Caco-2 (cell line): ENCODE measurements at regions not wholly inside any gene's neighbourhood (a gene's known extent, or its start where the extent isn't known, plus 50 kb on each side); places are given as distances from the start of the nearest gene placed in this dataset.
"Not testable (repeated sequence)": the region's sequence is repeated elsewhere in the genome, so short reads cannot be mapped to it uniquely, and the experiment has no call there.

Experiments
- BruUV-seq: library from RNA; stranded (reverse); fragments of 400-500 nt; replicated peaks from 2 replicates; lab custom pipeline; 2021; lab: Mats Ljungman, UMichigan
- CTCF ChIA-PET: fragments of 300-600 bp; sonication (Branson Sonifier 250); formaldehyde crosslinking; loops from one replicate; lab custom pipeline; 2022; ENCODE audit warnings: antibody characterized with exemption; lab: Charles Lee
- POLR2A ChIA-PET: fragments of 300-600 bp; sonication (Branson Sonifier 250); formaldehyde crosslinking; loops from one replicate; lab custom pipeline; 2022; ENCODE audit warnings: antibody characterized with exemption; lab: Charles Lee
- DNase-seq, 2 experiments: peaks; one replicate each; pipeline versions ENCODE4 v3.0.0 to v3.0.0-alpha.2; 2020 to 2022
- H3K27me3 ChIP-seq: replicated peaks from 2 replicates; pipeline ENCODE4 v1.6.0; 2011; ENCODE audit warnings: low read length; ENCODE audit not compliant: control insufficient read depth, insufficient read depth
- H3K36me3 ChIP-seq: 2 replicates; pipeline ENCODE4 v1.5.1; 2011; ENCODE audit warnings: low read length; ENCODE audit not compliant: control insufficient read depth, insufficient read depth
- H3K4me1 ChIP-seq: fragments of 250-450 bp; sonication (Bioruptor Pico); 2 replicates; pipeline ENCODE4 v1.5.1; 2020; ENCODE audit warnings: mild to moderate bottlenecking
- H3K4me3 ChIP-seq: 2 replicates; pipeline ENCODE4 v1.5.1; 2011; ENCODE audit warnings: low read depth, mild to moderate bottlenecking, control low read depth, low read length
- H3K9me3 ChIP-seq: fragments of 250-450 bp; sonication (Bioruptor Pico); 2 replicates; pipeline ENCODE4 v1.5.1; 2020; ENCODE audit warnings: mild to moderate bottlenecking, moderate library complexity
- H3K27ac Mint-ChIP-seq: one replicate; pipeline ENCODE4 v1.8.0; 2022; ENCODE audit warnings: mixed read lengths; ENCODE audit not compliant: unreplicated experiment
- H3K27me3 Mint-ChIP-seq: one replicate; pipeline ENCODE4 v1.8.0; 2022; ENCODE audit warnings: mixed read lengths; ENCODE audit not compliant: insufficient read depth, unreplicated experiment
- H3K36me3 Mint-ChIP-seq: one replicate; pipeline ENCODE4 v1.8.0; 2022; ENCODE audit warnings: mild to moderate bottlenecking, mixed read lengths; ENCODE audit not compliant: insufficient read depth, unreplicated experiment
- H3K4me1 Mint-ChIP-seq: one replicate; pipeline ENCODE4 v1.8.0; 2022; ENCODE audit warnings: low read depth, mixed read lengths; ENCODE audit not compliant: unreplicated experiment
- H3K4me3 Mint-ChIP-seq: one replicate; pipeline ENCODE4 v1.8.0; 2022; ENCODE audit warnings: mild to moderate bottlenecking, moderate library complexity, mixed read lengths; ENCODE audit not compliant: unreplicated experiment
- H3K9me3 Mint-ChIP-seq: one replicate; pipeline ENCODE4 v1.8.0; 2022; ENCODE audit warnings: mixed read lengths; ENCODE audit not compliant: unreplicated experiment
- intact Hi-C: fragments of 100-400 bp; cut with micrococcal nuclease; formaldehyde crosslinking; loops from one replicate; pipeline ENCODE4 v1.10.0; 2022; ENCODE audit not compliant: unreplicated experiment

DNA sequence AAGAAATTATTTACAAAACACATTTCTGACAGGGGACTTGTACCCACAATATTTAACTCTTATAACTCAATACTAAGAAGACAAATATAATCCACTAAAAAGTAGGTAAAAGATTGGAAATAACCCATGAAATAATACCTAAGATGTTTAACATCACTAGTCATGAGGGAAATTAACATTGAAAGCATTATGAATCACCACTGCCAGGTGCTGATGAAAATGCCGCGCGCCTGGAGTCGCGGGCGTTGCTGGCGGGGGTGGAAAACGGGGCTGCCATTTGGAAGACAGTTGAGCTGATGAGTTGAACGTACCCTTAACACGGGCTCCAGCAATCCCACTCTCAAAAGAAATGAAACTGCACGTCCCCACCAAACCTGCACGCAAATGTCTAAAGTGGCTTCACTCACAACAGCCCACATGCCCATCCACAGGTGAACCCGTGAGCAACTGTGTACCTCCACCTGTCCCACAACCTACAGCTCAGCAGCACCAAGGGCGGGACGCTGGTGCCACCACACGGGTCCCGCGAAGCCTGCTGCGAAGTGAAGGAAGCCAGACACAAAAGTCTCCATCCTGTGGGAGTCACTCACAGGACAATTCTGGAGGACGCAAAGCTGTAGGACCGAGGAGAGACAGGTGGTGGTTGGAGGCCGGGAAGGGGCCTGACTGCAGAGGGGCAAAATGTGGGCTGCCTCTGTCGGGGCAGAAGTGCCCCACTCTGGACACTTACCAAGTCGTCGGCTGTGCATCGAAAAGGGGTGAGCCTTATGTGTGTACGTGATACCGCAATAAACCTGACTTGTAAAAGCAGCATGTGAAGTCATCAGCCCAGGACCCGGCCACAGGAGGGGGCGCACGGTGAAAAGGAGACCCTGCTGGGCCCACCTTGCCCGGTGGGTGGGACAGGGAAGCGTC, 199.5 kb upstream of the ZNF469 start:
- H3K36me3 ChIP-seq, CTCF ChIA-PET, H3K36me3 Mint-ChIP-seq, H3K4me1 ChIP-seq, DNase-seq, intact Hi-C loops, H3K27ac Mint-ChIP-seq, H3K27me3 ChIP-seq, H3K4me1 Mint-ChIP-seq, H3K9me3 Mint-ChIP-seq, BruUV-seq, H3K27me3 Mint-ChIP-seq, POLR2A ChIA-PET, H3K4me3 ChIP-seq, H3K9me3 ChIP-seq: not testable (repeated sequence)
- H3K4me3 Mint-ChIP-seq: peak overlapping the region; percentile 38

DNA sequence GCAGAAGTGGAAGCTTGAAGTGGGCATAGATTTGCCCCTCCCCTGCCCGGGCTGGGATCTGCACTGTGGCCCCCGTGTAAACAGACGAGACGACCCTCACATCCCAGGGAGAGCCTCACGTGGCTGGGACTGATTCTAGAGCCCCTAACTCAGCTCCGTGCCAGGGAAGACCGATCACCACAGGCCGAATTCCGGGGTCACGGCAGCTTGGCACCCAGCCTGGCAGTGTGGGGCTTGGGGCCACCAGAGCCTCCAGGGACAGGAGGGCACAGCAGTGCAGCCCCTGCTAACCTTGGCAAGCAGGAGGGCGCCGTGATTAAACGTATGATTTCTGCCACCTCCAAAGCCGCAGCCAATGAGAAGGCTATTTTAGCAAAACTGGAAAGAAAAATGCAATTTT, 198.7 kb upstream of the ZNF469 start:
- H3K4me1 Mint-ChIP-seq, H3K27me3 Mint-ChIP-seq, H3K27me3 ChIP-seq, H3K9me3 ChIP-seq, H3K4me1 ChIP-seq, H3K4me3 Mint-ChIP-seq, H3K36me3 ChIP-seq, CTCF ChIA-PET, BruUV-seq, H3K27ac Mint-ChIP-seq, H3K9me3 Mint-ChIP-seq, POLR2A ChIA-PET, H3K4me3 ChIP-seq, DNase-seq, intact Hi-C loops, H3K36me3 Mint-ChIP-seq: not testable (repeated sequence)

DNA sequence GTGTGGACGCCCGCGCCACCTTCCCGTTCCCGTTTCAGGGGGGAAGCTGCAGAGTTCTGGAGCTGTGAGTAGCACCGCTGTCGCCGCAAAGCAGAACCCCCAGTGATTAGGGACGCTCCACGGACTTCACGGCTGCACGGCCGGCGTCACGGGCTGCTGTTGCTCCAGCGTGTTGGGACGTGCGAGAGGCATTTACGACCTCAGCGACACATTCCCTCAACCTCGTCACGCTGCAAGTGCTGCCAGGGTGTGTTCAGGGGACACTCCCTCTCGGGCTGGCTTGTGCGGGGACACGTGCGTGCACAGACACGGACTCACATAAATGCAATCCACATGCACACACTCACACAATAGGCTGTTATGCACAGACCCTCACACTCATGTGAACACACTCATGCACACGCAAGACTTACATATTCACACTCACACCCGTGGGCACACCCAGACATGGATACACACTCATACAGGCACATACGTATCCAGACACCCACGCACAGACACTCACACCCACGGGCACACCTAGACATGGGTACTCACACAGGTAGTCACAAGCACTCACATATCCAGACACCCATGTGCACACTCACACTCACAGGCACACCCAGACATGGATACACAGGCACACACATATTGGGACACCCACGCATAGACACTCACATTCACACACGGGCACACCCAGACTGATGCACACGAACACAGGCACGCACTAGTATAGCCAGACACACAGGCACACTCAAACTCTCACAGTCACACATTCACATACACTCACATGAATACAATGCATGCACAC, 198.0 kb upstream of the ZNF469 start:
- H3K9me3 Mint-ChIP-seq: peaks cover 14% of the 10 kb centered on the region
- POLR2A ChIA-PET: not testable (repeated sequence)

GRCh38 chr16:88185406-88185805, 197.4 kb upstream of the ZNF469 start:
- CTCF ChIA-PET, H3K27ac Mint-ChIP-seq, BruUV-seq, intact Hi-C loops, H3K4me1 Mint-ChIP-seq, H3K36me3 ChIP-seq, H3K27me3 Mint-ChIP-seq, POLR2A ChIA-PET, H3K4me1 ChIP-seq, H3K4me3 ChIP-seq, H3K27me3 ChIP-seq, H3K36me3 Mint-ChIP-seq, H3K9me3 ChIP-seq, DNase-seq: not testable (repeated sequence)
- Mint-ChIP-seq H3K9me3 (peaks cover 20% of the 10 kb centered on the region), H3K4me3 (peak overlapping the region; percentile 52)

More for the DNA sequence above, 198.0 kb upstream of the ZNF469 start:
- H3K4me1 Mint-ChIP-seq, H3K4me1 ChIP-seq, H3K27me3 Mint-ChIP-seq, H3K36me3 Mint-ChIP-seq, CTCF ChIA-PET, H3K9me3 ChIP-seq, H3K27ac Mint-ChIP-seq, intact Hi-C loops, H3K27me3 ChIP-seq, BruUV-seq, H3K36me3 ChIP-seq: not testable (repeated sequence)
- DNase-seq: peak; percentile 29 to 67
- peak overlapping the region; percentile 17; the same call in 1 of the 2 replicates for H3K4me3 ChIP-seq
- peak overlapping the region; percentile 52 for H3K4me3 Mint-ChIP-seq

GRCh38 chr16:88185976-88186888, 196.5 kb upstream of the ZNF469 start:
- H3K27me3 ChIP-seq, DNase-seq, H3K36me3 ChIP-seq, H3K4me1 ChIP-seq, H3K4me3 ChIP-seq, intact Hi-C loops, H3K27ac Mint-ChIP-seq, H3K9me3 ChIP-seq, H3K27me3 Mint-ChIP-seq, H3K4me3 Mint-ChIP-seq, BruUV-seq, POLR2A ChIA-PET, CTCF ChIA-PET, H3K36me3 Mint-ChIP-seq, H3K4me1 Mint-ChIP-seq: not testable (repeated sequence)
- peaks cover 22% of the 10 kb centered on the region for H3K9me3 Mint-ChIP-seq
